Activated T-cell treated with anti-CD3 and anti-CD28 coated beads, Interleukin-2, amount 50 U/mL, for 72 hours (primary cell): ENCODE measurements at regions not wholly inside any gene's neighbourhood (a gene's known extent, or its start where the extent isn't known, plus 50 kb on each side); places are given as distances from the start of the nearest gene placed in this dataset.

Source experiments
- ATAC-seq, 2 donors: fragments of 150-1000 bp; cut with Tn5 transposase; replicated peaks in 1 of 2; 2 replicates each; pipeline ENCODE4 v1.10.0; 2021; ENCODE audit warnings: moderate library complexity in 2 of 2, mild to moderate bottlenecking in 1 of 2
- DNase-seq, 2 donors: peaks; one replicate each; pipeline ENCODE4 v3.0.0; 2021 to 2022; ENCODE audit warnings: mixed read lengths in 1 of 2
- H3K27ac Mint-ChIP-seq: one replicate; pipeline ENCODE4 v1.8.0; 2022; ENCODE audit warnings: mild to moderate bottlenecking, moderate library complexity, mixed read lengths
- H3K27me3 Mint-ChIP-seq: one replicate; pipeline ENCODE4 v1.8.0; 2022; ENCODE audit warnings: low read depth, mixed read lengths
- H3K36me3 Mint-ChIP-seq, 2 donors: one replicate each; pipeline ENCODE4 v1.8.0; 2022; ENCODE audit warnings: mixed read lengths in 2 of 2, mild to moderate bottlenecking in 1 of 2; ENCODE audit not compliant: insufficient read depth in 2 of 2
- H3K4me1 Mint-ChIP-seq: one replicate; pipeline ENCODE4 v1.8.0; 2022; ENCODE audit warnings: low read depth, mixed read lengths
- H3K4me3 Mint-ChIP-seq, 2 donors: one replicate each; pipeline ENCODE4 v1.8.0; 2022; ENCODE audit warnings: mild to moderate bottlenecking in 2 of 2, mixed read lengths in 2 of 2, moderate library complexity in 2 of 2
- H3K9me3 Mint-ChIP-seq, 2 donors: one replicate each; pipeline ENCODE4 v1.8.0; 2022; ENCODE audit warnings: mixed read lengths in 2 of 2

DNA sequence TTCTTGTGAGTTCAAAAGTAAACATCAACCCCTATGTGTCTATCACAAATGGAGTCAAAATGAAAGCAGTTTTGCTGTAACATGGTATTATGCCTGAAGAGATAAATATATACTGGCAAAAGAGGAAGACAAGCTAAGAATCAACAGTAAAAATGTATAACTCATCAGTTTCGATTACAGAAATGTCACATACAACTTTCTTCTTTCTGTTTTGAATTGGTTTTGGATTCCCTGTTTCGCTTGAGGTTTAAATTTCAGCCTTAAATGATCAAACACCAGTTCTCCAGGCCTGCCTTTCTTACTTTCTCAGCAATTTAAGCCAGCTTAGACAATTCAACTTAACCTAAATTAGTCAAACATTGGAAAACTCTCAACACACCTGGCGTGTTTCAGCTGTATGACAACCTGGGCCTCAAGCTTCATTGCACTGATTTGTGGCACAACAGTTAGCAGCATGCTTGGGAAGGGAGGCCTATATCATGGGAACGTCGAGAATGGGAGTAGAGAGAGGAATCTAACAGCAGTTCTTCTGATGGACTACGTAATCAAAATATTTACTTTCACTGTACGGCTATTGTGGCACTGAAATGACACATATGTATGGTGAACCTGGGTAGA is 51.9 kb upstream of the MARCKS start:
- H3K4me1 Mint-ChIP-seq = peaks cover 16% of the 10 kb centered on the region
- H3K27ac Mint-ChIP-seq = no peak overlapping the region
- peaks cover 15% of the 10 kb centered on the region for H3K27me3 Mint-ChIP-seq
- ATAC-seq (peak; percentile 68 to 70), DNase-seq (no peak)
- H3K9me3 Mint-ChIP-seq = no peaks in the 10 kb centered on the region
- no peak overlapping the region for H3K4me3 Mint-ChIP-seq
- no peaks in the 10 kb centered on the region for H3K36me3 Mint-ChIP-seq

DNA sequence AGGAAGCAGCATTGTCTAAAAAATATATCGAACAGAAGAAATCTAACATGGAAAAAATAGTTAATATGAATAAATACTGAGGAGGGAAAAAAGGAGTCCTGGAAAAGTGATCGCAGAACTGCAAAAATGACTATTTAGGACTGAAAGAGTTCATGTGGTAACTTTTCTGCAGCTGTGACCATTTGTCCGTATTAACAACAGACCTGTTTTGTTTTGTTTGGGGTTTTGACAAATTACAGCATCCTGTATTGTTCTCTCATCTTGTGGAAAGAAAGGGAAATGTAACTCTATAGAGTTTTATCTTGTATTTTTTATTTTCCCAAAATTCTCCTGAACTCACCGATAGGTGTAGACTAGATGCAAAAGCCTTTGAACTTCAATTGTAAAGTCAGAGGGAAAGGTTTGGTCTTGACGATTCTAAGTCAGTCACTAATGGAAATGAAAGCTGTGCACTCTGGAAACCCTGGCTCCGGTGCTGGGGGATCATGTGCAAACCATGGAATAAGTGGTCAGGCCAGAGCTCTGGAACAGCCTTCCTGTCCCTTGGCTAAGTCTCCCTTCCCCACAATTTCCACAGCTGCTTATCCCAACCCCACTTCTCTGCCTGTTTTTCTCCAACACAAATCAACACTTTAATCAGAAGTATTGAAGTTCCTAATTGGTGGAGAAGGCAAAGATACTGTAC is 51.2 kb upstream of the MARCKS start:
- Mint-ChIP-seq H3K4me1 (peaks cover 16% of the 10 kb centered on the region), H3K27me3 (peaks cover 10% of the 10 kb centered on the region), H3K9me3 (no peaks in the 10 kb centered on the region), H3K27ac (no peak overlapping the region), H3K36me3 (no peaks in the 10 kb centered on the region), H3K4me3 (no peak overlapping the region)
- ATAC-seq (no peak), DNase-seq (no peak)
